NCI-H526 (cell line): ENCODE measurements at regions not wholly inside any gene's neighbourhood (a gene's known extent, or its start where the extent isn't known, plus 50 kb on each side); places are given as distances from the start of the nearest gene placed in this dataset.

ENCODE experiments used
- DNase-seq, 2 experiments: peaks; one replicate each; lab custom pipeline; 2025; lab: John Stamatoyannopoulos, UW

GRCh38 chr3:159818399-159818798, 170.2 kb upstream of the IL12A start:
- DNase-seq: peak in 1 of 2 experiments; percentile 9

DNA sequence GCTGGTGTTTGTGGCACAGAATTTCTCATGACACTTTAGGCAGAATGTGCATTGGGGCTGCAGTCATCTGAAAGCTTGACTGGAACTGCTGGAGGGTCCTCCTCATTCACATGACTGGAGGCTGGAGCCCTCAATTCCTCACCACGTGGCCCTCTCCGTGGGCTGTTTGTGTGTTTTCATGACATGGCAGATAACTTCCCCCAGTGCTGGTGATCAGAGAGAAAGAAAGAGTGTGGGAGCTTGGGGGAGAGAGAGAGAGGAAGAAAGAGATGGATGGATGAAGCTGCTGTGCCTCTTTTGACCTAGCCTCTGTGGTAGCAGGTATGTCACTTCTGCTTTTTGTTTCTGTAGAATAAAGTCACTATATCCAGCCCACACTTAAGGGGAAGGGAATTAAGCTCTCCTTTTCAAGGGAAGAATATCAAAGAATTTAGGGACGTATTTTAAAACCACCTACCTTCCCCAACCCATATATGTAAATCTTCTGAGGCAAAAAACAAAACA, 169.6 kb upstream of the IL12A start:
- DNase-seq: no peak

DNA sequence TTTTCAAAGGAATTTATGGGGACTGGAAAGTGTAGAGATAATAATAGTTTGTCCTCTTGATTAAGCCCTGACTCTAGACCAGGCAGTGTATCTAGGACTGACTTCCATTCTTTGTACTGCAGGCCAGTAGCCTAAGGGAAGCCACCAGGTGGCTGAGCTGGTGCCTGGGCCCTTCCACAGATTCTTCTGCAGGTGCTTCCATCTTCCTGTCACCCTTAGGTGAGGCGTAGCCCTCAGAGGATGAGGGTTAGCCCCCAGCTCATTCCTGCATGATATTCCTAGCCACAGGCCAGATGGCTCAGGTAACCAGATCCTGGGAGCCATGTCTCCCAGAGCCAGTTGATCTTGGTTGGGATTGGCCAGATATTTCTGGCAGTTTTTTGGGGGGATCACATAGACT, 169.0 kb upstream of the IL12A start:
- DNase-seq: no peak

- no peak for DNase-seq
Measured at GRCh38 chr3:159821110-159821509, 167.5 kb upstream of the IL12A start.

DNA sequence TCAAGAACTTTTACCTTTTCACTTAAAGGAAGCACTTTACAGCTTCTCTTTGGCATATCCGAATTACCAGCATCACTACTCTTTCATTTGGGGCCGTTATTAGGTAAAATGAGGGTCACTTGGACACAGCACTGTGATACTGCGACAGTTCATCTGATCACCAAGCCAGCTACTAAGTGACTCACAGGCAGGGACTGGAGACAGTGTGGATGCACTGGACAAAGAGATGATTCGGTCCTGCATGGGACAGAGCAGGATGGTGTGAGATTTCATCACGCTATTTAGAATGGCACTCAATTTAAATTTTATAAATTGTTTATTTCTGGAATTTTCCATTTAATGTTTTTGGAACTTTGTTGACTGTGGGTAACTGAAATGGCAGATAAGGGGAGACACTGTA, 166.9 kb upstream of the IL12A start:
- no peak for DNase-seq

- no peak for DNase-seq
Measured at GRCh38 chr3:159823780-159824179, 164.9 kb upstream of the IL12A start.

GRCh38 chr3:159824333-159824732, 164.3 kb upstream of the IL12A start:
- no peak for DNase-seq

DNA sequence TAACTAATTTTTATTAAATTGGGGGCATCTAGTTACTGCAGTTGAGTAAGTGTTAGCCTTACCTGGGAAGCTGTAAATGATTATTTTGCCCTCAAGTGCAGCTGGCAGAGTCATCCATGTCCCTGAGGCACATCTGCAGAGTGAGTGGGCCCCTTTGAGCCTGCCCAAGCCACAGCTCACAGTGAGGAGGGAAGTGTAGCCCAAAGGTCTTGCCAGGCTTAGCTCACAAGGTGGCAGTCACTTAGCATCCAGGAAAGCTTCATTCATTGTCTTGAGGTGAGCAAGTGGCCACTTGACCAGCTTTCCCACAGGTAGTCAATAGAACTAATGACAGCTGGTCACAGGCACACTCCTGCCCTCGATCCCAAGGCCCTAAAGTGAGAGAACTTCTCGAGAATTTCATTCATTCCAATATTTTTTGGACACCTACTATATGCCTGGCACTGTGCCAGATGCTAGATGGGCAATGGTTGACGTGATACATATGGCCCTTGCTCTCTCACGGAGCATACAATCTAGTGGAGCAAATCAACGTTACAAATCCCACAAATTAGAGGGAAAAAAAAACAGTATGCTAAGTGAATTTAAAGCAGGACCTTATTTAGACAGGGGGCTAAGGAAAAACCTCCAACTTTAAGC, 163.3 kb upstream of the IL12A start:
- no peak for DNase-seq

GRCh38 chr3:159828542-159828943, 160.1 kb upstream of the IL12A start:
- peak; percentile 76 to 84 for DNase-seq

DNA sequence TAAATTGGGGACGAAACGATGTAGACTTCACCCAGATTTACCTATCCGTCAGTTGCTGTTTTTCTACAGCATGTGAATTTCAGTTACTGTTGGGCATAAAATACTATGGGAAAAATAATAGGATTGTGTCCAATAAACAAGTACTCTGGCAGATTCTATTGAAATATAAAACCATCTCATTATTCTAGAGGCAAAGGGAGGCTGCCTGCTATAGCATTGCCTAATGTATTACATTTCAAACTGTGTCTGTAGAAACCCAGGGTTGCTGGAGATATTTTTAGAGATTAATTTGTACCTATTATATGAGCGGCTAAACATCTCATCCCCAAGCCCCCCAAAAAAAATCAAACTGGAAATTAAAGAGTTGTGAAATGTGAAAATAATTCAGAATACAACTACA, 159.6 kb upstream of the IL12A start:
- peak in 1 of 2 experiments; percentile 27 for DNase-seq

GRCh38 chr3:159829539-159830227, 159.0 kb upstream of the IL12A start:
- peak; percentile 77 to 81 for DNase-seq

DNA sequence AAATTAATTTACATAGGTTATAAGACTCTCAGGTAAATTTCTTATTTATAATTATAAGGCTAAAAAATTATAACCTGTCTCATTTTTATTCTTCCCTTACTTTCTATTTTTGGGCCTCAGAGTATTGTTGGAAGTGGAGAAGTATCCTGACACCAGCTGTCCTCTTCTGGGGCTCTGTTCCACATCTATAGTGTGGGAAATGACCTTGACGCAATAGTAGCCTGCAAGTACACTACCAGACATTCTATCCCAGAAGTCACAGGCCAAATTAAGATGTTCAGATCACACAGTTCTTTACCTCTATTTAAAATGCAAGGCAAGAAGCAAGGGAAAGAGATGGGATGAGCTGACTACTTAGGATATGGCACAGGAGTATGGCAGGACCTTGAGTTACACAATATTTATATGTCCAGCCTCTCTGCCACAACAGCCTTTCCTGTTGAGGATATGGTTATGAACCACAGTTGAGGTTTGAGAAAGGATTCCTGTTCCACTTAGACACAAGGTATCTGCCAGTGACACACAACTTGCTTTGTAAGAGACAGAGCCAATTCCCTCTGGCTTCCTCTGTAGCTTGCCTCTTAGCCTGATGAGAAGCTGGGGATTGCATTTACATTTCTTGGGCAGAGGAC, 158.0 kb upstream of the IL12A start:
- no peak for DNase-seq

DNA sequence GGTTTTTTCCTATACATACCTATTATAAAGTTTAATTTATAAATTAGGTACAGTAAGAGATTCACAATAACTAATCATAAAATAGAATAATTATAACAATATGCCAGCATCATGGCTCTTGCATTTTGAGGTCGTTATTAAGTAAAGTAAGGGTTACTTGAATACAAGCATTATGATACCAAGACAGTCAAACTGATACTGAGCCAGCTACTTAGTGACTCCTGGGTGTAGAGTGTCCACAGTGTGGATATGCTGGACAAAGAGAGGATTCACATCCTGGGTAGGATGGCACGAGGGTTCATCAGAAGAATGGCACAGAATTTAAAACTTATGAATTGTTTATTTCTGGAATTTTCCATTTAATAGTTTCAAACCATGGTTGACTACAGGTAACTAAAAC, 157.2 kb upstream of the IL12A start:
- no peak for DNase-seq

- DNase-seq: no peak
Measured at GRCh38 chr3:159832024-159832423, 156.6 kb upstream of the IL12A start.

DNA sequence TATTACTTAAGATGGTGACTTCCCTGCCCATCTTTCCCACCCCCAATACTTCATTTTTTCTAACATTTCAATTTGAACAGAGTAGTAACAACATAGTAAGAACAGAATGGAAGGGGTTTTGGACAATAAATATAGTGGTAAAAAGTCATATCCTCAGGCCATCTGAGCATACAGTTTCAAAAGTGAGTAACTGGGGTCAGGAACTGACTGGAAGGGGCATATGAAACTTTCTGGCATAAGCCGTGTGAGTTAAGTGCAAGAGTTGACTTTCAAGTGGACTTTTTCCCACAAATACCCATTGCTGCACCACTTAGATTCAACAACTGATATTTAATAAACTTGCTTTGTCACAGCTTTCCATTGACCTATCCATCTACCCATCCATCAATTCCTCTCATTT, 153.5 kb upstream of the IL12A start:
- DNase-seq: no peak

GRCh38 chr3:159837725-159838124, 150.9 kb upstream of the IL12A start:
- no peak for DNase-seq

- no peak for DNase-seq
Measured at GRCh38 chr3:159838938-159839337, 149.7 kb upstream of the IL12A start.

- DNase-seq: peak; percentile 93 to 97
Measured at GRCh38 chr3:159839561-159840379, 148.9 kb upstream of the IL12A start, which contains the start of gene SCHIP1. Gene SCHIP1 (plus strand): TSS chr3:159839861.

GRCh38 chr3:159840703-159841299, 147.8 kb upstream of the IL12A start:
- DNase-seq: peak; percentile 44 to 55

DNA sequence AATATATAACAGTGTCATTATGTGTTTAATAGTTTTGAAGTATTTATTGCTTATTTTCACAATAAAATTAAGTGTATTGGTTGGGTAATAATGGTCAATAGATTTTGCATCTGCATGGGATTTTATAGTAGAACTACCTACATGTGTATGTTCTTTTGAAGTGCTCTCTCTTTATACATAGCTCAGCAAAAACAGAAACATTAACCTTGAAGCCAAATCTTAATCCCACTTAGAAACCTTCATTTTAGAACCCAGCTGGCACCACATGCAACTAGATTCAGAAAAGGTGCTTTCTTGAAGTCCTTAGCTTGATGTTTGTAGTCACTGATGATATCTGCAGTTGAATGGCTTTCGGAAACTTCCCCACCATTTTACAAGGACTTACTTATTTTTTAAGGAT, 146.9 kb upstream of the IL12A start:
- DNase-seq: no peak

- no peak for DNase-seq
Measured at GRCh38 chr3:159843840-159844730, 144.6 kb upstream of the IL12A start.
